Neural cell (in vitro differentiated cells): ENCODE measurements at regions not wholly inside any gene's neighbourhood (a gene's known extent, or its start where the extent isn't known, plus 50 kb on each side); places are given as distances from the start of the nearest gene placed in this dataset.

Experiments used
- POLR2AphosphoS5 ChIP-seq: IDR thresholded peaks from 2 replicates; pipeline ENCODE4 v1.6.1; 2012
- RAD21 ChIP-seq: fragments of 450-650 bp; conservative IDR thresholded peaks from 2 replicates; pipeline ENCODE4 v1.6.1; 2014; ENCODE audit warnings: antibody characterized with exemption, mild to moderate bottlenecking, moderate library complexity
- TAF1 ChIP-seq: IDR thresholded peaks from 2 replicates; pipeline ENCODE4 v1.6.1; 2012; ENCODE audit warnings: low read depth
- TF ChIP-seq, protein P1 (sequence below): fragments of 450-650 bp; IDR thresholded peaks from 2 replicates; pipeline ENCODE4 v1.5.1; 2014; ENCODE audit warnings: antibody characterized with exemption, mild to moderate bottlenecking, moderate library complexity; ENCODE audit not compliant: poor library complexity, severe bottlenecking
- TF ChIP-seq, protein P2 (sequence below): IDR thresholded peaks from 2 replicates; pipeline ENCODE4 v1.6.1; 2012; ENCODE audit warnings: borderline replicate concordance

DNA sequence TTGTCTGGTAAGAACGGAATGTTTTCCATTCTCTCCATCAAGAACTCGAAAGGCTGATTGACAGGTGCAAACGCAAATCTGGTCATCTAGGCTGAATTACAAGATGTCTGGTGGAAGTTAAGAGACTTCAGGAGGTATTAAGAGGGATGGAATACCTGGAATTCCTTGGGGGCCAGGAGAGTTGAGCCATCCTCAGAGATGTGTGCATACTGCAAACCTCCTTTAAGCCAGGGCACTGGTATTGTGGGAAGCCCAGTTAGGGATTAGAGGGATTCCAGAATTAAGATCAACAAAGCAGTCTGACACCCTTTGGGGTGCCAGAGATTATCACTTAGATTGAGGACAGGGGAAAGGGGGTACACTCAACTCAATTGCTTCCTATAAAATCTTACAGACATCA lies 151.4 kb downstream of the VCX3A start:
- no peak for TF ChIP-seq POLR2AphosphoS5
- TF ChIP-seq, protein P1, sequence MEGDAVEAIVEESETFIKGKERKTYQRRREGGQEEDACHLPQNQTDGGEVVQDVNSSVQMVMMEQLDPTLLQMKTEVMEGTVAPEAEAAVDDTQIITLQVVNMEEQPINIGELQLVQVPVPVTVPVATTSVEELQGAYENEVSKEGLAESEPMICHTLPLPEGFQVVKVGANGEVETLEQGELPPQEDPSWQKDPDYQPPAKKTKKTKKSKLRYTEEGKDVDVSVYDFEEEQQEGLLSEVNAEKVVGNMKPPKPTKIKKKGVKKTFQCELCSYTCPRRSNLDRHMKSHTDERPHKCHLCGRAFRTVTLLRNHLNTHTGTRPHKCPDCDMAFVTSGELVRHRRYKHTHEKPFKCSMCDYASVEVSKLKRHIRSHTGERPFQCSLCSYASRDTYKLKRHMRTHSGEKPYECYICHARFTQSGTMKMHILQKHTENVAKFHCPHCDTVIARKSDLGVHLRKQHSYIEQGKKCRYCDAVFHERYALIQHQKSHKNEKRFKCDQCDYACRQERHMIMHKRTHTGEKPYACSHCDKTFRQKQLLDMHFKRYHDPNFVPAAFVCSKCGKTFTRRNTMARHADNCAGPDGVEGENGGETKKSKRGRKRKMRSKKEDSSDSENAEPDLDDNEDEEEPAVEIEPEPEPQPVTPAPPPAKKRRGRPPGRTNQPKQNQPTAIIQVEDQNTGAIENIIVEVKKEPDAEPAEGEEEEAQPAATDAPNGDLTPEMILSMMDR = no peak
- TF ChIP-seq, protein P2, sequence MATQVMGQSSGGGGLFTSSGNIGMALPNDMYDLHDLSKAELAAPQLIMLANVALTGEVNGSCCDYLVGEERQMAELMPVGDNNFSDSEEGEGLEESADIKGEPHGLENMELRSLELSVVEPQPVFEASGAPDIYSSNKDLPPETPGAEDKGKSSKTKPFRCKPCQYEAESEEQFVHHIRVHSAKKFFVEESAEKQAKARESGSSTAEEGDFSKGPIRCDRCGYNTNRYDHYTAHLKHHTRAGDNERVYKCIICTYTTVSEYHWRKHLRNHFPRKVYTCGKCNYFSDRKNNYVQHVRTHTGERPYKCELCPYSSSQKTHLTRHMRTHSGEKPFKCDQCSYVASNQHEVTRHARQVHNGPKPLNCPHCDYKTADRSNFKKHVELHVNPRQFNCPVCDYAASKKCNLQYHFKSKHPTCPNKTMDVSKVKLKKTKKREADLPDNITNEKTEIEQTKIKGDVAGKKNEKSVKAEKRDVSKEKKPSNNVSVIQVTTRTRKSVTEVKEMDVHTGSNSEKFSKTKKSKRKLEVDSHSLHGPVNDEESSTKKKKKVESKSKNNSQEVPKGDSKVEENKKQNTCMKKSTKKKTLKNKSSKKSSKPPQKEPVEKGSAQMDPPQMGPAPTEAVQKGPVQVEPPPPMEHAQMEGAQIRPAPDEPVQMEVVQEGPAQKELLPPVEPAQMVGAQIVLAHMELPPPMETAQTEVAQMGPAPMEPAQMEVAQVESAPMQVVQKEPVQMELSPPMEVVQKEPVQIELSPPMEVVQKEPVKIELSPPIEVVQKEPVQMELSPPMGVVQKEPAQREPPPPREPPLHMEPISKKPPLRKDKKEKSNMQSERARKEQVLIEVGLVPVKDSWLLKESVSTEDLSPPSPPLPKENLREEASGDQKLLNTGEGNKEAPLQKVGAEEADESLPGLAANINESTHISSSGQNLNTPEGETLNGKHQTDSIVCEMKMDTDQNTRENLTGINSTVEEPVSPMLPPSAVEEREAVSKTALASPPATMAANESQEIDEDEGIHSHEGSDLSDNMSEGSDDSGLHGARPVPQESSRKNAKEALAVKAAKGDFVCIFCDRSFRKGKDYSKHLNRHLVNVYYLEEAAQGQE = no peak
- no peak for TF ChIP-seq RAD21
- TF ChIP-seq TAF1 = no peak
